ENCODE measurements at regions not wholly inside any gene's neighbourhood (a gene's known extent, or its start where the extent isn't known, plus 50 kb on each side); places are given as distances from the start of the nearest gene placed in this dataset.
A peak's percentile ranks its signal among the peaks of the same experiment; 100 is the strongest.

DNA sequence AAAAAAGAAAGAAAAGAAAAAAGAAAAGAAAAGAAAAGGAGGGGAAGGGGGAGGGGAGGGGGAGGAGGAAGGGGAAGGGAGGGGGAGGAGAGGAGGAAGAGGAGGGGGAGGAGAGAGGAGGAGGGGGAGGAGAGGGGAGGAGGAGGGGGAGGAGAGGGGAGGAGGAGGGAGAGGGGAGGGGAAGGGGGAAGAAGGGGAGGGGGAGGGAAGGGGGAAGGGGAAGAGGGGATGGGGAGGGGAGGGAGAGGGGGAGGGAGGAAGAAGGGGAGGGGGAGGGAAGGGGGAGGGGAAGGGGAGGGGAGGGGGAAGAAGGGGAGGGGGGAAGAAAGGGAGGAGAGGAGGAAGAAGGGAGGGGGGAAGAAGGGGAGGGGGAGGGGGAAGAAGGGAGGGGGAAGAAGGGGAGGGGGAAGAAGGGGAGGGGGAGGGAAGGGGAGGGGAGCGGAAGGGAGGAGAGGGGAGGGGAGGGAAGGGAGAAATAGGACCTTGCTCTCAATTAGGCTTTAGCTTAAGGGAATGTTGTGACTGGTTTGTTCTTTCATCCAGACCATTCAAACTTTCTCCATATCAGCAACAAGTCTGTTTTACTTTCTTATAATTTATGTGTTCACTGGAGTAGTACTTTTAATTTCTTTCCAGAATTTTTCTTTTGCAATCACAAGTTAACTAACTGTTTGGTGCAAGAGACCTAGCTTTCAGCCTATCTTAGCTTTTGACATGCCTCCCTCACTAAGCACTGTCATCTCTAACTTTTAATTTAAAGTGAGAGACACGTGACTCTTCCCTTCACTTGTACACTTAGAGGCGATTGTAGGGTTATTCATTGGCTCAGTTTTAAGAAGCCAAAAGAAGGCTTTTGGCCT lies 76.5 kb upstream of the EGLN3 start (continued):
- TF ChIP-seq, protein P1, sequence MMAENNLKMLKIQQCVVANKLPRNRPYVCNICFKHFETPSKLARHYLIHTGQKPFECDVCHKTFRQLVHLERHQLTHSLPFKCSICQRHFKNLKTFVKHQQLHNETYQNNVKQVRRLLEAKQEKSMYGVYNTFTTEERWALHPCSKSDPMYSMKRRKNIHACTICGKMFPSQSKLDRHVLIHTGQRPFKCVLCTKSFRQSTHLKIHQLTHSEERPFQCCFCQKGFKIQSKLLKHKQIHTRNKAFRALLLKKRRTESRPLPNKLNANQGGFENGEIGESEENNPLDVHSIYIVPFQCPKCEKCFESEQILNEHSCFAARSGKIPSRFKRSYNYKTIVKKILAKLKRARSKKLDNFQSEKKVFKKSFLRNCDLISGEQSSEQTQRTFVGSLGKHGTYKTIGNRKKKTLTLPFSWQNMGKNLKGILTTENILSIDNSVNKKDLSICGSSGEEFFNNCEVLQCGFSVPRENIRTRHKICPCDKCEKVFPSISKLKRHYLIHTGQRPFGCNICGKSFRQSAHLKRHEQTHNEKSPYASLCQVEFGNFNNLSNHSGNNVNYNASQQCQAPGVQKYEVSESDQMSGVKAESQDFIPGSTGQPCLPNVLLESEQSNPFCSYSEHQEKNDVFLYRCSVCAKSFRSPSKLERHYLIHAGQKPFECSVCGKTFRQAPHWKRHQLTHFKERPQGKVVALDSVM (CRISPR knock-in tag; IDR thresholded peaks at IDR 0.05): no peak
- TF ChIP-seq PCBP2 (optimal IDR thresholded peaks at IDR 0.05; ENCODE audit: low read depth, low read length, poor library complexity, severe bottlenecking) (peak; percentile 99), SNAI1 (CRISPR knock-in tag; IDR thresholded peaks at IDR 0.05; ENCODE audit: borderline replicate concordance) (no peak), HHEX (CRISPR knock-in tag; IDR thresholded peaks at IDR 0.05) (no peak), ZNF230 (CRISPR knock-in tag; IDR thresholded peaks at IDR 0.05) (no peak), TEAD2 (CRISPR knock-in tag; IDR thresholded peaks at IDR 0.05) (no peak), ZNF737 (CRISPR knock-in tag; IDR thresholded peaks at IDR 0.05; ENCODE audit: borderline replicate concordance) (no peak), KMT2B (CRISPR knock-in tag; IDR thresholded peaks at IDR 0.05) (no peak), SMC3 (IDR thresholded peaks at IDR 0.05; ENCODE audit: low read length) (no peak), ZNF460 (CRISPR knock-in tag; IDR thresholded peaks at IDR 0.05; ENCODE audit: borderline replicate concordance) (no peak), RARG (CRISPR knock-in tag; IDR thresholded peaks at IDR 0.05; ENCODE audit: low read depth) (no peak), ZNF530 (CRISPR knock-in tag; IDR thresholded peaks at IDR 0.05; ENCODE audit: low read depth) (no peak), KLF9 (CRISPR knock-in tag; IDR thresholded peaks at IDR 0.05; ENCODE audit: low read depth) (0 out of 2 replicates have a peak, but pooled peaks have one; percentile 21), ZNF546 (CRISPR knock-in tag; conservative IDR thresholded peaks at IDR 0.05) (no peak), ZFP41 (CRISPR knock-in tag; IDR thresholded peaks at IDR 0.05; ENCODE audit: borderline replicate concordance) (no peak), ZSCAN21 (CRISPR knock-in tag; IDR thresholded peaks at IDR 0.05; ENCODE audit: borderline replicate concordance) (no peak), PPARG (CRISPR knock-in tag; conservative IDR thresholded peaks at IDR 0.05) (peak; percentile 44; the same call in 1 of the 2 replicates), GTF3A (CRISPR knock-in tag; conservative IDR thresholded peaks at IDR 0.05) (no peak)
- TF ChIP-seq, protein P2, sequence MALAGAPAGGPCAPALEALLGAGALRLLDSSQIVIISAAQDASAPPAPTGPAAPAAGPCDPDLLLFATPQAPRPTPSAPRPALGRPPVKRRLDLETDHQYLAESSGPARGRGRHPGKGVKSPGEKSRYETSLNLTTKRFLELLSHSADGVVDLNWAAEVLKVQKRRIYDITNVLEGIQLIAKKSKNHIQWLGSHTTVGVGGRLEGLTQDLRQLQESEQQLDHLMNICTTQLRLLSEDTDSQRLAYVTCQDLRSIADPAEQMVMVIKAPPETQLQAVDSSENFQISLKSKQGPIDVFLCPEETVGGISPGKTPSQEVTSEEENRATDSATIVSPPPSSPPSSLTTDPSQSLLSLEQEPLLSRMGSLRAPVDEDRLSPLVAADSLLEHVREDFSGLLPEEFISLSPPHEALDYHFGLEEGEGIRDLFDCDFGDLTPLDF (CRISPR knock-in tag; IDR thresholded peaks at IDR 0.05): no peak
- TF ChIP-seq, protein P3, sequence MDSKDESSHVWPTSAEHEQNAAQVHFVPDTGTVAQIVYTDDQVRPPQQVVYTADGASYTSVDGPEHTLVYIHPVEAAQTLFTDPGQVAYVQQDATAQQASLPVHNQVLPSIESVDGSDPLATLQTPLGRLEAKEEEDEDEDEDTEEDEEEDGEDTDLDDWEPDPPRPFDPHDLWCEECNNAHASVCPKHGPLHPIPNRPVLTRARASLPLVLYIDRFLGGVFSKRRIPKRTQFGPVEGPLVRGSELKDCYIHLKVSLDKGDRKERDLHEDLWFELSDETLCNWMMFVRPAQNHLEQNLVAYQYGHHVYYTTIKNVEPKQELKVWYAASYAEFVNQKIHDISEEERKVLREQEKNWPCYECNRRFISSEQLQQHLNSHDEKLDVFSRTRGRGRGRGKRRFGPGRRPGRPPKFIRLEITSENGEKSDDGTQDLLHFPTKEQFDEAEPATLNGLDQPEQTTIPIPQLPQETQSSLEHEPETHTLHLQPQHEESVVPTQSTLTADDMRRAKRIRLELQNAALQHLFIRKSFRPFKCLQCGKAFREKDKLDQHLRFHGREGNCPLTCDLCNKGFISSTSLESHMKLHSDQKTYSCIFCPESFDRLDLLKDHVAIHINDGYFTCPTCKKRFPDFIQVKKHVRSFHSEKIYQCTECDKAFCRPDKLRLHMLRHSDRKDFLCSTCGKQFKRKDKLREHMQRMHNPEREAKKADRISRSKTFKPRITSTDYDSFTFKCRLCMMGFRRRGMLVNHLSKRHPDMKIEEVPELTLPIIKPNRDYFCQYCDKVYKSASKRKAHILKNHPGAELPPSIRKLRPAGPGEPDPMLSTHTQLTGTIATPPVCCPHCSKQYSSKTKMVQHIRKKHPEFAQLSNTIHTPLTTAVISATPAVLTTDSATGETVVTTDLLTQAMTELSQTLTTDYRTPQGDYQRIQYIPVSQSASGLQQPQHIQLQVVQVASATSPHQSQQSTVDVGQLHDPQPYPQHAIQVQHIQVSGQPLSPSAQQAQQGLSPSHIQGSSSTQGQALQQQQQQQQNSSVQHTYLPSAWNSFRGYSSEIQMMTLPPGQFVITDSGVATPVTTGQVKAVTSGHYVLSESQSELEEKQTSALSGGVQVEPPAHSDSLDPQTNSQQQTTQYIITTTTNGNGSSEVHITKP (CRISPR knock-in tag; IDR thresholded peaks at IDR 0.05; ENCODE audit: low read depth): no peak
- TF ChIP-seq, protein P4, sequence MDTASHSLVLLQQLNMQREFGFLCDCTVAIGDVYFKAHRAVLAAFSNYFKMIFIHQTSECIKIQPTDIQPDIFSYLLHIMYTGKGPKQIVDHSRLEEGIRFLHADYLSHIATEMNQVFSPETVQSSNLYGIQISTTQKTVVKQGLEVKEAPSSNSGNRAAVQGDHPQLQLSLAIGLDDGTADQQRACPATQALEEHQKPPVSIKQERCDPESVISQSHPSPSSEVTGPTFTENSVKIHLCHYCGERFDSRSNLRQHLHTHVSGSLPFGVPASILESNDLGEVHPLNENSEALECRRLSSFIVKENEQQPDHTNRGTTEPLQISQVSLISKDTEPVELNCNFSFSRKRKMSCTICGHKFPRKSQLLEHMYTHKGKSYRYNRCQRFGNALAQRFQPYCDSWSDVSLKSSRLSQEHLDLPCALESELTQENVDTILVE (CRISPR knock-in tag; IDR thresholded peaks at IDR 0.05): no peak

All from HepG2 (cell line).